ENCODE measurements at regions not wholly inside any gene's neighbourhood (a gene's known extent, or its start where the extent isn't known, plus 50 kb on each side); places are given as distances from the start of the nearest gene placed in this dataset.

DNA sequence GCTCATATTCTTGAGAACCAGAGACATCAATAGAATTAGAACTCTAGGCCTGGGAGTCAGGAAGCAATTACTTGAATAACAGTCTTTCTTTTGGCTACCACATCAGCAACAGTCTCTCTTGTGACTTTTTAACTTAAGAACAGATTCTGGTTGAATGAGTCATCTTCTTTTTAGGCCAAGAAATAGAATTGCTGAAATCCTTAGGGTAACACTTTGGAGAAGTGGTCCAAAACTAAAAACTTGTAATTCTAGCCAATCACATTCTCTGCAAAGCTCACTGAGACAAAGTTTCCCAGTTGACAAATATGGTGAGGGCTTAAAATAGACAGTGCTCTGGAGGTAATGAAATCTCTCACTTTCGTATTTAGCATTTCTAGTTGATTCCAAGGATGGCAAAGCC is 238.0 kb downstream of the SHOX2 start:
- TF ChIP-seq FOSL1 (tag; conservative IDR thresholded peaks at IDR 0.05) (no peak), NFYB (IDR thresholded peaks at IDR 0.05; ENCODE audit: extremely low read depth, insufficient read length) (no peak), POLR2AphosphoS2 (IDR thresholded peaks at IDR 0.05; ENCODE audit: low read length) (no peak), ATF1 (CRISPR knock-in tag; IDR thresholded peaks at IDR 0.05) (no peak), ATF1 (tag; IDR thresholded peaks at IDR 0.05) (no peak), SIN3A (IDR thresholded peaks at IDR 0.05; ENCODE audit: borderline replicate concordance in 2 of 2, control insufficient read depth in 1 of 2, low read depth in 2 of 2, low read length in 2 of 2) (no peak), ZNF239 (CRISPR knock-in tag; IDR thresholded peaks at IDR 0.05) (no peak), KLF16 (IDR thresholded peaks at IDR 0.05) (no peak), MCM3 (IDR thresholded peaks at IDR 0.05) (no peak), MED1 (CRISPR knock-in tag; IDR thresholded peaks at IDR 0.05; ENCODE audit: borderline replicate concordance) (no peak), CTBP1 (IDR thresholded peaks at IDR 0.05; ENCODE audit: borderline replicate concordance) (no peak)
- TF ChIP-seq, protein P1, sequence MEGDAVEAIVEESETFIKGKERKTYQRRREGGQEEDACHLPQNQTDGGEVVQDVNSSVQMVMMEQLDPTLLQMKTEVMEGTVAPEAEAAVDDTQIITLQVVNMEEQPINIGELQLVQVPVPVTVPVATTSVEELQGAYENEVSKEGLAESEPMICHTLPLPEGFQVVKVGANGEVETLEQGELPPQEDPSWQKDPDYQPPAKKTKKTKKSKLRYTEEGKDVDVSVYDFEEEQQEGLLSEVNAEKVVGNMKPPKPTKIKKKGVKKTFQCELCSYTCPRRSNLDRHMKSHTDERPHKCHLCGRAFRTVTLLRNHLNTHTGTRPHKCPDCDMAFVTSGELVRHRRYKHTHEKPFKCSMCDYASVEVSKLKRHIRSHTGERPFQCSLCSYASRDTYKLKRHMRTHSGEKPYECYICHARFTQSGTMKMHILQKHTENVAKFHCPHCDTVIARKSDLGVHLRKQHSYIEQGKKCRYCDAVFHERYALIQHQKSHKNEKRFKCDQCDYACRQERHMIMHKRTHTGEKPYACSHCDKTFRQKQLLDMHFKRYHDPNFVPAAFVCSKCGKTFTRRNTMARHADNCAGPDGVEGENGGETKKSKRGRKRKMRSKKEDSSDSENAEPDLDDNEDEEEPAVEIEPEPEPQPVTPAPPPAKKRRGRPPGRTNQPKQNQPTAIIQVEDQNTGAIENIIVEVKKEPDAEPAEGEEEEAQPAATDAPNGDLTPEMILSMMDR (IDR thresholded peaks at IDR 0.05 in 2 of 3, conservative IDR thresholded peaks at IDR 0.05 in 1 of 3; ENCODE audit: insufficient read depth in 2 of 3, low read depth in 1 of 3, low read length in 3 of 3) = no peak
- TF ChIP-seq, protein P2, sequence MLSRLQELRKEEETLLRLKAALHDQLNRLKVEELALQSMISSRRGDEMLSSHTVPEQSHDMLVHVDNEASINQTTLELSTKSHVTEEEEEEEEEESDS (CRISPR knock-in tag; IDR thresholded peaks at IDR 0.05) = no peak
- TF ChIP-seq, protein P3, sequence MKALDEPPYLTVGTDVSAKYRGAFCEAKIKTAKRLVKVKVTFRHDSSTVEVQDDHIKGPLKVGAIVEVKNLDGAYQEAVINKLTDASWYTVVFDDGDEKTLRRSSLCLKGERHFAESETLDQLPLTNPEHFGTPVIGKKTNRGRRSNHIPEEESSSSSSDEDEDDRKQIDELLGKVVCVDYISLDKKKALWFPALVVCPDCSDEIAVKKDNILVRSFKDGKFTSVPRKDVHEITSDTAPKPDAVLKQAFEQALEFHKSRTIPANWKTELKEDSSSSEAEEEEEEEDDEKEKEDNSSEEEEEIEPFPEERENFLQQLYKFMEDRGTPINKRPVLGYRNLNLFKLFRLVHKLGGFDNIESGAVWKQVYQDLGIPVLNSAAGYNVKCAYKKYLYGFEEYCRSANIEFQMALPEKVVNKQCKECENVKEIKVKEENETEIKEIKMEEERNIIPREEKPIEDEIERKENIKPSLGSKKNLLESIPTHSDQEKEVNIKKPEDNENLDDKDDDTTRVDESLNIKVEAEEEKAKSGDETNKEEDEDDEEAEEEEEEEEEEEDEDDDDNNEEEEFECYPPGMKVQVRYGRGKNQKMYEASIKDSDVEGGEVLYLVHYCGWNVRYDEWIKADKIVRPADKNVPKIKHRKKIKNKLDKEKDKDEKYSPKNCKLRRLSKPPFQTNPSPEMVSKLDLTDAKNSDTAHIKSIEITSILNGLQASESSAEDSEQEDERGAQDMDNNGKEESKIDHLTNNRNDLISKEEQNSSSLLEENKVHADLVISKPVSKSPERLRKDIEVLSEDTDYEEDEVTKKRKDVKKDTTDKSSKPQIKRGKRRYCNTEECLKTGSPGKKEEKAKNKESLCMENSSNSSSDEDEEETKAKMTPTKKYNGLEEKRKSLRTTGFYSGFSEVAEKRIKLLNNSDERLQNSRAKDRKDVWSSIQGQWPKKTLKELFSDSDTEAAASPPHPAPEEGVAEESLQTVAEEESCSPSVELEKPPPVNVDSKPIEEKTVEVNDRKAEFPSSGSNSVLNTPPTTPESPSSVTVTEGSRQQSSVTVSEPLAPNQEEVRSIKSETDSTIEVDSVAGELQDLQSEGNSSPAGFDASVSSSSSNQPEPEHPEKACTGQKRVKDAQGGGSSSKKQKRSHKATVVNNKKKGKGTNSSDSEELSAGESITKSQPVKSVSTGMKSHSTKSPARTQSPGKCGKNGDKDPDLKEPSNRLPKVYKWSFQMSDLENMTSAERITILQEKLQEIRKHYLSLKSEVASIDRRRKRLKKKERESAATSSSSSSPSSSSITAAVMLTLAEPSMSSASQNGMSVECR (CRISPR knock-in tag; IDR thresholded peaks at IDR 0.05) = no peak
